Spinal cord (tissue), 9 donors: ENCODE measurements at regions not wholly inside any gene's neighbourhood (a gene's known extent, or its start where the extent isn't known, plus 50 kb on each side); places are given as distances from the start of the nearest gene placed in this dataset.
A peak's percentile ranks its signal among the peaks of the same experiment; 100 is the strongest.
"Not testable (repeated sequence)": the region's sequence is repeated elsewhere in the genome, so short reads cannot be mapped to it uniquely, and the experiment has no call there.

Source experiments
- DNase-seq, 6 donors: peaks; one replicate each; pipeline versions ENCODE4 v3.0.0 to v3.0.0-alpha.2; 2013 to 2015; ENCODE audit warnings: low spot score in 6 of 6, low read depth in 4 of 6
- H3K27ac ChIP-seq: one replicate; pipeline ENCODE4 v1.5.1; 2013; ENCODE audit warnings: low read depth, low read length, control low read depth
- H3K27me3 ChIP-seq: one replicate; pipeline ENCODE4 v1.6.1; 2013; ENCODE audit warnings: low read length; ENCODE audit not compliant: control insufficient read depth, insufficient read depth
- H3K36me3 ChIP-seq: one replicate; pipeline ENCODE4 v1.6.1; 2013; ENCODE audit warnings: low read length; ENCODE audit not compliant: control insufficient read depth, insufficient read depth
- H3K4me1 ChIP-seq: one replicate; pipeline ENCODE4 v1.6.1; 2013; ENCODE audit warnings: low read length; ENCODE audit not compliant: control insufficient read depth, insufficient read depth
- H3K4me3 ChIP-seq: one replicate; pipeline ENCODE4 v1.5.1; 2013; ENCODE audit warnings: low read depth, low read length, control low read depth
- H3K9me3 ChIP-seq: one replicate; pipeline ENCODE4 v1.6.1; 2013; ENCODE audit warnings: low read length; ENCODE audit not compliant: control insufficient read depth, insufficient read depth
- WGBS: methylation state at CpG from one replicate; pipeline ENCODE4 v1.1.5; 2013; ENCODE audit warnings: missing lambda C conversion rate; ENCODE audit not compliant: insufficient coverage; 5-methylcytosine and 5-hydroxymethylcytosine counted together
- donor health status: healthy.

DNA sequence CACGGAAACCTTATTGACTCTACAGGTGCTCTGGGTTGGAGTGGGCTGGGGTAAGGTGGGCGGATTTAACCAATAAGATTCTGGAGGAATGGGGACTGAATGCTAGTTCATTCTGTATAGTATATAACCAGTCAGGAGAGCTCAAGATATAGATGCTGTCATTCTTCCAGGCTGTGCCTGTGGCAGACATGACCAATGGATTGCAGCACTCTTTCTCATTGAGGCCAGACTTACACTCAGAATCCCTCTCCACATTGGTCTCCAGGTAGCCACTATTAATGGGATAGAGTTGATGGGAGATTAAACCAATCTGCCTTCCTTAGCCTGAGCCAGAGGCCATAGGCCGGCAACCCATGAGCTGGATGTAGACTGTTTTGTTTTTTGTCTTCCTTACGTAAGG lies 82.8 kb upstream of the MEF2A start:
- H3K36me3 ChIP-seq, result no peaks in the 10 kb centered on the region
- 100% methylated on average over 1 of the region's 4 CpGs for WGBS
- no peak for DNase-seq
- H3K27ac ChIP-seq, result no peak overlapping the region
- H3K9me3 ChIP-seq, result no peaks in the 10 kb centered on the region
- no peak overlapping the region for H3K4me3 ChIP-seq
- H3K27me3 ChIP-seq, result no peaks in the 10 kb centered on the region
- H3K4me1 ChIP-seq, result peaks cover 14% of the 10 kb centered on the region

DNA sequence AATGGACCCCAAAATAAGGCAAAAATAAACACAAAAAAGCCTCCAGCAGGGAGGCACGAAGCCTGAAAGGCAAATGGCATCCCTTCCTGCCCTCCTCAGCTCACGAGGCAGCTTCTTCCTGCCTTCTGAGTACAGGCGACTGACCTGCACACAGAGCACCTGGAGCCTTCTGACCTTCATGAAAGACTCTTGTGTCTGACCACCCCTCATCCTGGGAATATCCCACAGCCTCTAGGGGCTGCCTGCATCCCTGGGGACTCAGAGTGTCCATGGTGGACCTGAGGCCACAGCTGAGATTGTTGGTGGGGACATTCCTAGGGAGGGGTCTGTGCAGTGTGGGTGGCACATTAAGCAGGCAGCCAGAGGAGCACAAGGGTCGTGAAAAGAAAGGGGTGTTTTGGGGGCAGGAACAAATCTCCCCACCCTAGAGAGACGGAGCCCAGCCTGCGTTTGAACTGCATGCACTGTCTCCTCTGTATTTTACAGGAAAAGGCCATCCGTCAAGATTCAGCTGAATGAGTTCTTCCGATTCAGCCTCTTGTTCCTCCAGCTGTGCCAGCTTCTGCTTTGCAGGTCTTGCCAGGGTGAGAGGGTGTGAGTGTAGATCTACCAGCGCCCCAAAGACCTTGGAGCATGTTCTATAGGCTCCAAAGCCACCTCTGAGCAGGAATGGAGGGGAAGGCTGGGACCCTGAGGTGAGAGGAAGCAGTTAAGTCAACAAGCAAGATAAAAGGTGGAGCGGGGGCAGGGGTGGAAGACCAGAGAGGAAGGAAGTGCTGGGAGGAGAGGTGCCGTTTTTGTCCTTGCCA lies 80.4 kb upstream of the MEF2A start:
- H3K9me3 ChIP-seq, result no peaks in the 10 kb centered on the region
- H3K36me3 ChIP-seq, result no peaks in the 10 kb centered on the region
- H3K4me3 ChIP-seq, result no peak overlapping the region
- peak overlapping the region; percentile 19 for H3K27ac ChIP-seq
- DNase-seq, result no peak
- WGBS, result 67% methylated on average over 8 of the region's 11 CpGs
- H3K4me1 ChIP-seq, result peaks cover 14% of the 10 kb centered on the region
- no peaks in the 10 kb centered on the region for H3K27me3 ChIP-seq

DNA sequence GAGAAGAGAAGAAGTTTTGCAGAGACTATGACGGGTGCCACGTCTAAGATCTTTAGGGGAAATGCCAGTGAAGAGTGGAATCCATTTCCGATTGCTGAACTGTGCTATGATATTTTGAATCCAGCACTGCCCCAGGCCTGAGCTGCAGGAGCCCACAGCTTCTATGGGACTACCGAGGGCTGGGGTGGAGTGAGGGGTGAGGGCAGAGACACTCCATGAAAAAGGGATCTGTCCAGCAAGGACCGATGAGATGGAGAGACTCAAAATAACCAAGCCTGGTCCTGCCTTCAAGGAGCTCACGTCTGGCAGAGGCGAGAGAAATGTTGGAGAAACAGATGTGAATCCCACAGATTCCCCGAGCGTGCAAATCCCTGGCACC lies 79.8 kb upstream of the MEF2A start:
- peaks cover 14% of the 10 kb centered on the region for H3K4me1 ChIP-seq
- no peak for DNase-seq
- H3K27me3 ChIP-seq, result no peaks in the 10 kb centered on the region
- H3K27ac ChIP-seq, result no peak overlapping the region
- WGBS, result 33% methylated on average over 9 of the region's 9 CpGs
- no peaks in the 10 kb centered on the region for H3K36me3 ChIP-seq
- H3K4me3 ChIP-seq, result peak overlapping the region; percentile 33
- H3K9me3 ChIP-seq, result no peaks in the 10 kb centered on the region

DNA sequence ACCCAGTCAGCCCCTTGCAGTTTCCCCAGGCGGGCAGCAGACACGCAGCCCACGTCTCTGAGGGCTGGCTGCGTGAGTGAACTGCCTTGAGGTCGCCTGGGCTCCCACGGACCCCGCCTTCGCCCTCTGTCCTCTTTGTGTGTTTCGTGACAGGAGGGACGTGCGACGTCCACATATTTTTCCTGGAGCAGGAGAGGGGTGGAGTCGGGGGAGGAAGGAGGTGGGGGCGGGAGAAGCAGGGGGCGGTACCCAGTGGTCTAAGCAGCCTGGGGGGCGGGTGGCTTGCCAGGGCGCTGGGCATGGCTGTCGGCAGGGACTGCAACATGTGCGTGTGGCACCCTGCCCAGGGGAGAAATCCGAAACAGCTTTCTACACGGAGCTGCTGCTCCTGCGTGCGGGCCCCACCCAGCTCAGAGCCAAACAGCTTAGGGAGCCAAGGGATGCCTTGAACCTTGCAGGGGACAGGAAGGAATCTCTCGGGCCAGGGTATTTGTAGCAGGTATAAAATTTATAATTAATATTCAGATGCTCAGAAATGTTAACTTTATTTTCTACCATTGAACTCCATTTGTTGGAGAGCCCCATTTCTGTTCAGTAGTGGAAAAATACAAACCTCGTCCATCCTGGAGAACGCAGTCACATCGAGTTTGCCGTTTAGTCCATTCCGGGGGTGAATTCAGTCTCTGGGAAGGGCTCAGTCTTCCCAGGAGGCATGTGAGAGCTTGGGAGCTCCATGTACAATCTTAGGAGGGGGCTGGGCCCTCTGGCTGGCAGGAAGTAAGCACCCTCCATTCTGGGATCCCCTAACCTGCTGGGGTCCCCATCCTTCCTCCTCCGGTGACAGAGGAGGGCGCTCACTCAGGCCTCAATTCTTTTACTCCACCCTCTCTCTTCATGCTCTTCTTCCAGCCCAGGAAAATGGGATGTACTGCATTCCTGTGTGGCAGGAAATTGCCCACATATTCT lies 79.1 kb upstream of the MEF2A start:
- peak overlapping the region; percentile 25 for H3K27ac ChIP-seq
- H3K4me3 ChIP-seq, result peak overlapping the region; percentile 33
- no peaks in the 10 kb centered on the region for H3K36me3 ChIP-seq

DNA sequence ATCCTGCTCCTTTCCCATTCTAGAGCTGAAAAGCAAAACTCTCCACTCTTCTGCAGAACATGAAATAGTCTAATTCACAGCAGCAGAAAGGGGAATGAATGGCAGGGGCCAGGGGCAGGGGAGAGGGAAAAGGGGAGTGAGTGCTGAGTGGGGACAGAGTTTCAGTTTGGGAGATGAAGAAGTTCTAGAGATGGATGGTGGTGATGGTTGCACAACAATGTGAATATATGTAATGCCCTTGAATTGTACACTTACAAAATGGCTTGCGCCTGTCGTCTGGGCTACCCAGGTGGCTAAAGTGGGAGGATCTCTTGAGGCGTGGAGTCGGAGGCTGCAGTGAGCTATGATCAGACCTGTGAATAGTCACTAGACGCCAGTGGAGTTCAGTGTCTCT lies 78.5 kb upstream of the MEF2A start:
- no peak for DNase-seq
- Histone ChIP-seq H3K4me1 (peaks cover 14% of the 10 kb centered on the region), H3K36me3 (no peaks in the 10 kb centered on the region), H3K9me3 (no peaks in the 10 kb centered on the region), H3K27me3 (no peaks in the 10 kb centered on the region), H3K4me3 (no peak overlapping the region), H3K27ac (peak overlapping the region; percentile 25)
- WGBS, result 77% methylated on average over 2 of the region's 5 CpGs

More for the DNA sequence above, 79.1 kb upstream of the MEF2A start:
- peak in 4 of 6 donors; percentile 15 to 90 (median 62) for DNase-seq
- 2% methylated on average over 27 of the region's 31 CpGs for WGBS
- Histone ChIP-seq H3K27me3 (no peaks in the 10 kb centered on the region), H3K9me3 (no peaks in the 10 kb centered on the region), H3K4me1 (peaks cover 14% of the 10 kb centered on the region)

DNA sequence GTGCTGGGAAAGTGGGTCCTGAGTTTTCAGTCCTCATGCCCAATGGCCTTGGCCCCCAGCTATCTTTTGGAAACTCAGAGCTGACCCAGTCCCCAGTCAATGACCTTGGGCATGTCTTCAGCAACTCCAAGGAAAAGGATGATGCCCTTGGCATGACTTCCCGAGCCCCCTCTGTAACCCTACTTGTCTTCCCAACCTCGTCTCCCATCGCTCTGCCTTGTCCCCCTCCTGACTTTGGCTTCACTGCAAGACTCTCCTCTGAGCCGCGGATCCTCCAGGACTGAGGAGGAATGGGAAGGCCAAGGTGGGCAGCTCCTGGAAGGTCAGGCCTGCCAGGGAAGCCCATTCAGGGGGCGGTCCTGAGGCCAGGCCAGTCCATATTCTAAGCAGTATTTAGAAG lies 73.5 kb upstream of the MEF2A start:
- peaks cover 12% of the 10 kb centered on the region for H3K4me1 ChIP-seq
- H3K4me3 ChIP-seq, result no peak overlapping the region
- DNase-seq, result no peak
- H3K36me3 ChIP-seq, result no peaks in the 10 kb centered on the region
- no peaks in the 10 kb centered on the region for H3K27me3 ChIP-seq
- no peak overlapping the region for H3K27ac ChIP-seq
- WGBS, result 100% methylated on average over 1 of the region's 6 CpGs
- no peaks in the 10 kb centered on the region for H3K9me3 ChIP-seq

DNA sequence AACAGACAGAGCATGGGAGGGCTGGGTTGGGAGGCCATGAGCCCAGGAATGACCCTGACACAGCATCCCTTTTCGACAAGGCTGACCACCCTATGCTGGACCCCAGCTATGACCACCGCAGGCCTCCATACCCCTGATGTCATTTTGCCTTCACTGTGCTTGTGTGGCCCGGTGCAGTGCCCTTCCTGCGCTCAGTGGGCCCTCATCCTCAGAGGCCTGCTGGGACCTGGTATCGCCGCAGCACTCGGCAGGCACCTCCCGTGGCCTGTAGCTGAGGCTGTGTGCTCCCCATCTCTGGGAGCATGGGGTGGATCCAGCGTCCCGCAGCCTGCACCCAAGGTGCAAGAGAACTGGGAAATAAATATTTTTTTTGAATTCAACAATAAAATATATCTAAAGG lies 73.1 kb upstream of the MEF2A start:
- 95% methylated on average over 8 of the region's 10 CpGs for WGBS
- H3K27ac ChIP-seq, result no peak overlapping the region
- H3K4me1 ChIP-seq, result peaks cover 12% of the 10 kb centered on the region
- no peaks in the 10 kb centered on the region for H3K36me3 ChIP-seq
- no peak overlapping the region for H3K4me3 ChIP-seq
- no peaks in the 10 kb centered on the region for H3K9me3 ChIP-seq
- no peak for DNase-seq
- H3K27me3 ChIP-seq, result no peaks in the 10 kb centered on the region

DNA sequence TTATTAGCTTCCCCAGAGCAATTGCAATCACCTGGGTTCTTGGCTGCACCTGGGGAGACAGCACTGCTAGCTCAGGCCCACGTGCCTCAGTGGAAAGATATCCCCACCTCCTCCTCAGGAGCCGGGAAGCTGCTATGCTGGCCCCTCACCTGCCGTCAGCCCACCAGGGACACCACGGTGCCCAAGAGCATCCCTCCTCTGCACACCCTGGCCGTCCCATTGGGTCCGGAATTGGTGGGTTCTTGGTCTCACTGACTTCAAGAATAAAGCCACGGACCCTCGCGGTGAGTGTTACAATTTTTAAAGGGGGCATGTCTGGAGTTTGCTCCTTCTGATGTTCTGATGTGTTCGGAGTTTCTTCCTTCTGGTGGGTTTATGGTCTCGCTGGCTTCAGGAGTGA lies 72.3 kb upstream of the MEF2A start:
- Histone ChIP-seq H3K27me3 (no peaks in the 10 kb centered on the region), H3K4me3 (no peak overlapping the region), H3K27ac (no peak overlapping the region), H3K36me3 (no peaks in the 10 kb centered on the region), H3K4me1 (peaks cover 12% of the 10 kb centered on the region), H3K9me3 (no peaks in the 10 kb centered on the region)
- no peak for DNase-seq
- 96% methylated on average over 8 of the region's 11 CpGs for WGBS

DNA sequence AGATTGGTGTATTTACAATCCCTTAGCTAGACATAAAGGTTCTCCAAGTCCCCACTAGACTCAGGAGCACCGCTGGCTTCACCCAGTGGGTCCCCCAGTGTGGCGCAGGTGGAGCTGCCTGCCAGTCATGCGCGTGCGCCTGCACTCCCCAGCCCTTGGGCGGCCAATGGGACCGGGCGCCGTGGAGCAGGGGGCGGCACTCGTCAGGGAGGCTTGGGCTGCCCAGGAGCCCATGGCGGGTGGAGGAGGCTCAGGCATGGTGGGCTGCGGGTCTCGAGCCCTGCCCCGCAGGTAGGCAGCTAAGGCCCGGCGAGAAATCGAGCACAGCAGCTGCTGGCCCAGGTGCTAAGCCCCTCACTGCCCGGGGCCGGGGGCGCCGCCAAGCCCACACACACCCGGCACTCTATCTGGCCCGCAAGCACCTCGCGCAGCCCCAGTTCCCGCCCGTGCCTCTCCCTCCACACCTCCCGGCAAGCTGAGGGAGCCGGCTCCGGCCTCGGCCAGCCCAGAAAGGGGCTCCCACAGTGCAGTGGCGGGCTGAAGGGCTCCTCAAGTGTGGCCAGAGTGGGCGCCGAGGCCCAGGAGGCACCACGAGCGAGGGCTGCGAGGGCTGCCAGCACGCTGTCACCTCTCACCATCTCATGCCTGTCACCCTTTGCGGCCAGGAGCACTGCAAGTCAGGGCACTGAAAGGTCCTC lies 71.1 kb upstream of the MEF2A start:
- H3K27me3 ChIP-seq, H3K27ac ChIP-seq, H3K4me3 ChIP-seq, DNase-seq, H3K9me3 ChIP-seq, H3K36me3 ChIP-seq: not testable (repeated sequence)
- H3K4me1 ChIP-seq, result peaks cover 12% of the 10 kb centered on the region
- 96% methylated on average over 40 of the region's 40 CpGs for whole genome bisulfite sequencing
